ENCODE measurements at regions not wholly inside any gene's neighbourhood (a gene's known extent, or its start where the extent isn't known, plus 50 kb on each side); places are given as distances from the start of the nearest gene placed in this dataset.

GRCh38 chr13:74841651-74842050, 640.3 kb downstream of the TBC1D4 start:
- TF ChIP-seq CTCF (conservative IDR thresholded peaks at IDR 0.05; ENCODE audit: low read depth in 2 of 2) (no peak), POLR2AphosphoS5 (IDR thresholded peaks at IDR 0.05; ENCODE audit: low read depth) (no peak), REST (IDR thresholded peaks at IDR 0.05; ENCODE audit: unreplicated experiment) (no peak), EZH2 (IDR thresholded peaks at IDR 0.05; ENCODE audit: low read depth, unreplicated experiment) (no peak), EZH2phosphoT487 (IDR thresholded peaks at IDR 0.05; ENCODE audit: unreplicated experiment) (no peak), NANOG (IDR thresholded peaks at IDR 0.05; ENCODE audit: borderline replicate concordance) (no peak), CREB1 (CRISPR knock-in tag; IDR thresholded peaks at IDR 0.05; ENCODE audit: low read depth) (no peak), JUNB (IDR thresholded peaks at IDR 0.05; ENCODE audit: unreplicated experiment) (no peak), ETS1 (IDR thresholded peaks at IDR 0.05) (no peak), ZNF331 (CRISPR knock-in tag; IDR thresholded peaks at IDR 0.05; ENCODE audit: low read depth) (no peak), ZNF114 (CRISPR knock-in tag; IDR thresholded peaks at IDR 0.05) (no peak), ZNF462 (CRISPR knock-in tag; IDR thresholded peaks at IDR 0.05) (no peak)
